Activated T-helper 9 cell treated with anti-CD3 and anti-CD28 coated beads, Interleukin-2, amount 50 U/mL, for 16 hours (primary cell): ENCODE measurements at regions not wholly inside any gene's neighbourhood (a gene's known extent, or its start where the extent isn't known, plus 50 kb on each side); places are given as distances from the start of the nearest gene placed in this dataset.

Experiments
- DNase-seq: peaks from one replicate; pipeline ENCODE4 v3.0.0-alpha.2; 2020; ENCODE audit warnings: low read depth

DNA sequence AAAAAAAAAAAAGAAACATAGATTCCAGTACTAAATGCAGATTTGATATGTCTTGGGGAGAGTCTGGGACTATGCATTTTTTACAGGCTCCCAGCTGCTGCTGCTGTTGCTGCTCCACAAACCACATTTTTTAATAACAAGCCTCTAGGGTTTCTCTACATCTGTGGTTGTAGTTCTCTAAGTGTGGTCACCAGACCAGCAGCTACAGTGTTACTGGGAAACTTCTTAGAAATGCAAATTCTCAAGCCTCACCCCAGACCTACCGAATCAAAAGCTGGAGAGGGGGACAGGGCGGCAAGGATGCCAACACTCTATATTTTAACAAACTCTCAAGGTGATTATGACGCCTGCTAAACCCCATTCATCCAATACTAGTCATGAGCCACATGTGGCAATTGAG is 293.4 kb upstream of the PTGER4 start:
- no peak for DNase-seq

DNA sequence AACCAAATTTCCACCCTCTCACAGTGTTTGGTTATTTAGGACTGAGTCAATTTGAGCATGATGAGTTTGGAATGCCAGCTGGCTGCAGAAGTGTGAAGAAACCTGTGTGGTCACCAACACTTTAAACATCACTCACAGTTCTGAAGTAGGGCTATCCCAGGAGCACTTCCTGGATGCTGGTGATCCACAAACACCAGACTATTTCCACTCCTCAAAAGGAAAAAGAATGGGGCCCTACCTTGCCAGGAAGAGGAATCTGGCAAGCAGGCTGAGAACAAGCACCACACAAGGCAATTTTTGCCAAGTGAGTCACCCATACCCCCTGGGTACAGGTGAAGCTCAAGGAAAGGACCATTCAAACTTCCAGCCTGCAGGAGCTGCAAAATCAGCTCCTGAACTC is 294.2 kb upstream of the PTGER4 start:
- DNase-seq: no peak

DNA sequence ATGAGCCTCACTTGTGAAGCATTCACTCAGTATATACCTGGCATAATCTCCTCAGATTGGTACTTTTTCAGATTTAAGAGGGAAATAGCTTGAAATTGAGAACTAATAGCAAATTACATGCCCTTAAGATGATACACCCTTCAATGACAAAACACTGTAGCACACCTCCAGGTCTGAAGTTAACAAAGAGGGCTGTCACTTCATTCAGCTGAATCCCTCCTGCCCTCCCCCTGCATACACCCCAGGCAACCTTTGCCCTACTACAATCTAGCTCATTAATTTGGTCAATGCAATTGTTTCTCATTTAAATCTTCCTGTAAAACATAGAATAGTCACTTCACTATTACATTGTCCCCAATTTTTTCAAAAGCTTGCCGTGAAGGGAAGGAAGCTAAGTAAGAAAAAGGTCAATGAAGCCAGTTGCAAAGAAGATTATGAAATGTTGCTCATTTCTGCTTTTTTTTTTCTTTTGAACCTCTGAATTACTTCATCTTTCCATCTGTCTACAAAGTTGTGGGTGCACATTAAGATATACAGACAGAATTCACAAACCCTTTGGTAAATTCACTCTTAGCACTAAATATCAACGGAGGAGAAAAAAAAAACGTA is 294.8 kb upstream of the PTGER4 start:
- DNase-seq: no peak

DNA sequence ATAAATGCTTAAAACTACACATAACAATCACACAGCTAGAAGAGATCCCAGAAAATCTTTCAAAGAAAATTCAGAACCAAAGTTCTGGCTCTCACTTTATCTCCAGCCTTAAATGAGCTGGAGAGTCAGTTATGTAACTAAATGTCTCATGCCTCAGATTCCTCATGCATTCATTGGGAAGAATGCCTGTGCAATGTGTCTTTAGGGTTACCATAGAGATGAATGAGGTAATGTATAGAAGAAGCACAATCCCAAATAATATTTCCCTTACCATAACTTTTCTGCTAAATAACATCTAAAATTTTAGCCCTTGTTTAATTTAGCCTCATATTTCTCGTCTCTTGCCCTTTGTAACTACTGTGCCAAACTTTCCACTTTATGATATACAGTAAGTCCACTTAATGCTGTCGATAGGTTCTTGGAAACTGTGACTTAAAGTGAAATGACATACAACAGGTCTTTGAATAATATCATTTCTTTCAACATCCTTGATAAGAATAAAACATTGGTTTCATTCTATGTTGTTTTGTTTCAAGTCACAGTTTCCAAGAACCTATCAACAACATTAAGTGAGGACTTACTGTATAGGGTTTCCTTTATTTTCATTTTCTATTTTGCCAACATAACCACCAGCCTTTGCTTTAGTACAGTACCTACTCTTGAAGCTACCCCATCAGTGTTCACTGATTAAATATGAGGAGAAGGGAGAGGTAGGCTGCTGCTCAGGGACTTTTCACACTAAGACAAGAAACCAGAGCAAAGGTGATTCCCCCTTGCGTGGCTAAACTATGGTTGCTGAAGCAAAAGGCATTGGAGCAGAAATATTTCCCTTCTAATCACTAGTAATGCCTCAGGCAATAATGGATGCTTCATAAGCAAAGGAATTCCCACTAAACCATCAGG is 295.7 kb upstream of the PTGER4 start:
- DNase-seq: no peak

DNA sequence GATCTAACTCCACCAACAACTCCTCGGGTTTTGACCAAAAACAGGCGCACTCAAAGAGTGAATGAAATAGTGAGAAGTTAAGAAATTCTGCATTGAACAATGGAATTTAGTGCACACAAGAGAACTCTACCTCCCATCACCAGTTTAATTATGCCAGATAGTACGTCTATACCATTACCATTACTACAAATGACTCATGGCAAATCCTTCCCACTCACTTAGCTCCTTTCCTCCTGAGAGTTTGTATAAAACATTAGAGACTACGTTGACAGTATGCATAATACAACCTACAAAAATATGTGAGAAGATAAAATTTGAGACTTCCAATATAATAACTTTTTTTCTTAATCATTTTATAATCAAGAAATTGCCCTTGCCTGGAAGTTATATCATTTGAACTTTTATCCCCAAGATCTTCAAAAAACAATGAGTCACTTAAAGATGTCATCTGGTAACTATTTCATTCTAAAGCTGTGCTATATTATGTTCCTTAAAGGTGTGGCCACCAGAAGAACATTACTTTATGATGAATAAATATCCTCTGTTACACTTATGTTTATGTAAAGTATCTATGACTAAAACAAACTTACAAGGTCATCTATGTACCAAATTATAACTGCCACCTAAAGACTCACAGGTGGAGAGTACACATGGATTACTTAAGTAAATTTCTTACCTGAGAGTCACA is 297.9 kb upstream of the PTGER4 start:
- DNase-seq: no peak

DNA sequence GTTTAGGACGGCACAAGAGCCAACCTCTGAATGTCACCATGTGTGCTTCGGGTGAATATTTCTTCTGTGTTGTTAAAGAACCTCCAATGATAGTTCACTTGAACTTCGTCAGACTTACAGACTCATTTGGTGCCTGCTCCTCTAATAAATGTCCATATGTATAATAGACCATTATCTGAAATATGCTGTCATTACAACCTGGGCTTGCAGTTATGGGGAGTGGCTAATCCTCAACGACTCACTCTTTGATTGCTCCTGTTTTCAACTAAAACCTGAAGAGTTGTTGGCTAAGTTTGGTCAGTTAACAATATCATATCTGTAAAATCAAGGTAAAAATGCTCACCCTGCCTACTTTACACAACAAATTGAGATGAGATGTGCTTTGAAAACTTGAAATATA is 298.7 kb upstream of the PTGER4 start:
- DNase-seq: no peak

DNA sequence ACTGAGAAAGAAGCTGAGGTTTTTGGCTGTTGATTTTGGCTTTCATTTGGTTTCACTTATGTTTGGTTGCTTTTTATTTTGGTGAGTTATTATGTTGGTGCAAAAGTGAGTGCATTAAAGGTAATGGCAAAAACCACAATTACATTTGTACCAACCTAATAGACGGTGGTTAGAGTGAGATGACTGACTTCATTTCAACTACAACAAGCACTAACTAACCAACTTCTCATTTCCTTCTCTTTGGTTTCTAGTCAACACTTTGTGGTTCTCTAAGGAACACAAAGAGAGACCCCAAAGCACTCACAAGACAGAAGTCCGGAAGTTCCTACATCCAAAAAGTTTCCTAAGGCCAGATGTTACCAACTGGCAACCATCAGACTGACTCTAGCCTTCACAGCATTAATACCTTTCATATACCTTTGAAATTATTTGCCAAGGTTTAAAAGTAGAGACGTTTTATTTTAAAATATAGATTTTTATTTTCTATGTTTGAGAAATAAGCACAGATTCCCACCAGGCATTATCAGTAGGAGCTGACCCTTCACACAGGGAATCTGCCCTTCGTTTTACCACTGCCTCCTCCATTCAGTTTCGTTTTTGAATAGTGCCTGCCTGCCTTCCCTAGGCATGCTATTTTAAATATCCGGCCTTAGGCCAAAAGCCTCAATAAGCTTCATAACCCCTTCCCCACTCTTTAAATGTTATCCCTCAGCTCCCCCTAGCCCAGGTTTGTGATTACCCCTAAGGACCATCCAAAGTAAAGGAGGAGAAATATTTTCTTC is 301.1 kb upstream of the PTGER4 start:
- DNase-seq: no peak

DNA sequence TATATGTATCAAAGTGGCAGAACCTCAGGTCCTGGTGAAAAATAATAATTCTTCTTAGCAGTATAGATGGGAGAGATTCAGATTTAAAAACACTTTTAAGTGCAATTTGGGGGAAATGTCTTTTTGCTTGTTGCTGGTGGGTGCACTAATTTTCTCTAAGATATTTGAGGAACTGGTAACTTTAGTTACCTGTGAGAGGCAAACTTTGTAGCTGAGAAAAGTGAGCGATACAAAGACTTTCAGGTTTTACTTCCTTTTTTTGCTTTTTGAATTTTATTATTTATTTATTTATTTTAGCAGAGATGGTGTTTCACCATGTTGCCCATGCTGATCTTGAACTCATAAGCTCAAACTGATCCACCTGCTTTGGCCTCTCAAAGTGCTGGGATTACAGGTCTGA is 303.1 kb upstream of the PTGER4 start:
- DNase-seq: no peak

DNA sequence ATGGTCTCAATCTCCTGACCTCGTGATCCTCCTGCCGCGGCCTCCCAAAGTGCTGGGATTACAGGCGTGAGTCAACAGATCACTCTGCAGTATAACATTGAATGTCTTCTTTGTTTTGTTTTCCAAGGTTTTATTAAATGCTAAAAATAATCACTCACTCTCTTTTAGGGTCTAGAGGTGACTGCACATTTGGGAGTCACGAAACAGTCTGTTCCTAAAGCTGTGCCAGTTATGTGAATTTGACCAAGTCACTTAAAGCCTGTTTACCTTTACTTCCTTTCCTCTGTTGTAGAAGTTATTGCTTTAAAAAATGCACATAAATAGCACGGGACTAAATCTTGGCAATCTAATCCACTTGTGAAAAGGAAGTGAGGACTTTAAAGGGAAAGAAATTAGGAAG is 304.9 kb upstream of the PTGER4 start:
- DNase-seq: no peak

DNA sequence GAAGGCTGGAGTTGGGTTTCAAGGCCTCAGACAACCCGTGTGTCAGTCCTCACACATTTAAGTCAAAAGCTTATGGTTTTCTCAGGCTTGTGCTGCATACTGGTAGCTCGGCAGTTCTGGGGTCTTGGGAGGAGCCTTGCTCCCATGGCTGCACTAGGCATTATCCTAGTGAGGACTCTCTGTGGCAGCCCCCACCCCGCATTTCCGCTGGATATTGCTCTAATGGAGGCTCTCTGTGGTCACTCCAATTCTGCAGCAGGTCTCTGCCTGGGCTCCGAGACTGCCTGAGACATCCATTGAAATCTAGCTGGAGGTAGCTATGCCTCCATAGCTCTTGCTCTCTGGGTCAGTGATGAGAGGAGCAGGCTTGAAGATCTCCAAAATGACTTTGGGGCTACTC is 311.5 kb upstream of the PTGER4 start:
- no peak for DNase-seq

DNA sequence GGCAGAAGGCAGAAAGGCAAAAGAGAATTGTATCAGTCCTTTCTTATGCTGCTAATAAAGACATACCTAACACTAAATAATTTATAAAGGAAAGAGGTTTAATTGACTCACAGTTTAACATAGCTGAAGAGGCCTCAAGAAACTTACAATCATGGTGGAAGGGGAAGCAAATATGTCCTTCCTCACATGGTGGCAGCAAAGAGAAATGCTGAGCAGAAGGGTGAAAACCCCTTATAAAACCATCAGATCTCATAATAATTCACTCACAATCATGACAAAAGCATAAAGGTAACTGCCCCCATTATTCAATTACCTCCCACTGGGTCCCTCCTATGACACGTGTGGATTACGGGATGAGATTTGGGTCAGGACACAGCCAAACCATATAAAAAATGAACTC is 312.5 kb upstream of the PTGER4 start:
- DNase-seq: no peak

DNA sequence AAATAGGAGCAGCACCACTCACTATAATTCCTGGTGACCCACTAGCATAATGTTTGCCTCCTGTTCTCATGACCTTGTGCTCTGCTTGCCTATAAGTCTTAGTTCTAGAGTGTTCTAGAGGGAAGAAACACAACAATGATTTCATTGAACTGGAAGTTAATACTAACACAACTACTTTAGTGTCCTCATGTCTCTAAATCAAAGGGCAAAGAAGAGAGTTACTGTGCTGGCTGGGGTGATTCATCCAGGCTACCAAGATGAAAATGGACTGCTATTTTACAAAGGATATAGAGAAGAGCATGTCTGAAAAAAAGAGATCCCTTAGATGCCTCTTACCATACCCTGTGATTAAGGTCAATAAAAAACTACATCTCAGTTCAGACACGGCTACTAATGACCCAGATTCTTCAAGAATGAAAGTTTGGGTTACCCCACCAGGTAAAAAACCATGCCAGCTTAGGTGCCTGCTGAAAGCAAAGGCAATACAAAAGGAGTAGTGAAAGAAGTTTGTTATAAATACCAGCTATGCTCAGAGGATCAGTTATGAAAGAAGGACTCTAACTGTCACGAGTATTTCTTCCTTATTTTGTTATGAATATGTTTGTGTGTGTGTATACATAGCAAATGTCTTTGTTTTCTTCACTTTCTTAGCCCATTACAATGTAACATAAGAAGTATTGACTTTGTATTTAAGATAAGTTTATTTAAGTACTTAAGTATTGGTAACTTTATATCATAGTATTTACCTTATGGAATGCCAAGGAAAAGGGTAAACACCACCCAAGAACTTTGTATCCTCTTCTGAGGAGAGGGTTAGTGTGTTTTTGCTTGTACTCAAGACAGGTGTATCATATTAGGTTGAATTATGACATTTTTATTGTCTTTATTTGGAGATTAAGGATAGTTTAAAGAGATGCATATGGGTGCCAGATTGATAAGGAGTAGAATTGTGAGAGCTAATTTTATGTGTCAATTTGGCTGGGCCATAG is 314.1 kb upstream of the PTGER4 start:
- DNase-seq: no peak

DNA sequence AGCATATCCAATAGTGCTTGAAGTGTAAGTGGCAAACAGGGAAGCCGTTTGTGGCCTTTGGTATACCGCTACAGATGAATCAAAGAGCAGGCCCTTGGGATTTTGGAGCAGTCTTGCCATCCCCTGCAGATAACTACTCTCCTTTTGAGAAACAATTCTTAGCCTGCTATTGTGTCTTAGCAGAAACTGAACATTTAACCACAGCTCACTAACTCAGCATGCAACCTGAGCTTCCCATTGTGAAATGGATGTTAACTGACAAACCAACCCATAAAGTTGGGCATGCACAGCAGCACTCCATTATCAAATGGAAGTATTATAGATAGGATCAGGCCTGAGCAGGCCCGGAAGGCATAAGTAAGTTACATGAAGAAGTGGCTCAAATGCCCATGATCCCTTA is 315.3 kb upstream of the PTGER4 start:
- DNase-seq: no peak

DNA sequence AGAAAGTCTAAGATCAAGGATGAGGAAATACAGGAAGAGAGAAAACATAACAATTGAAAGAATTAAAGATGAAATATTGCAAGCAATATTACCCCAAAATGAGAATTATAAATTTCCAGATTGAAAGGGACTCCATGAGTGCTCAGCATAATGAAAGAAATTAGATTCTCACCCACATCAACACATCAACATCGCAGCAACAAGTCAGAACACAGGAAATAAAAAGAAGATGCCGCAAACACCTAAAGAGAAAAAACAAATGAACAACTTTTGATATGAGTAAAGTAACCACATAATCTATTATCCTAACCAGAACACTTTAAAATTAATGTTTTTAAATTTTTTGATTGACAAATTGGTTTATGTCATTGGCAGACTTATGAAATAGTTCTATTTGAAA is 318.3 kb upstream of the PTGER4 start:
- no peak for DNase-seq

DNA sequence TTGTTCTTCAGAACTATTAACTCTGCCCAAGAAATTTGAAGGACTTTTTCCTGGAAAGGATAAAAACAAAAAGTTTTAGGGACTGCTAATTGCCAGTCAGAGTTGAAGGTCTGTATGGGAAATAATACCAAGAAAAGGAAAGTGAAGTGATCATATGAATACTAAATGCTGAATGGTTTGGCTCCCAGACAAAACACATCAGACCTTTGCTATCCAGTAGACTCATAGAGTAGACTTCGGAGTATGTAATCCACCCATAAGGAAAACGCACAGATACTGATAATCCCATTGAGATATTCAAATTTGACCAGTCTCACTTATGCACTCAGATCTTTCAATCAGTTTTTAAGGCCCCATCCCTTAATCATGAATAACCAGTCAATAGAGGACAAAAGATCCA is 319.0 kb upstream of the PTGER4 start:
- no peak for DNase-seq

DNA sequence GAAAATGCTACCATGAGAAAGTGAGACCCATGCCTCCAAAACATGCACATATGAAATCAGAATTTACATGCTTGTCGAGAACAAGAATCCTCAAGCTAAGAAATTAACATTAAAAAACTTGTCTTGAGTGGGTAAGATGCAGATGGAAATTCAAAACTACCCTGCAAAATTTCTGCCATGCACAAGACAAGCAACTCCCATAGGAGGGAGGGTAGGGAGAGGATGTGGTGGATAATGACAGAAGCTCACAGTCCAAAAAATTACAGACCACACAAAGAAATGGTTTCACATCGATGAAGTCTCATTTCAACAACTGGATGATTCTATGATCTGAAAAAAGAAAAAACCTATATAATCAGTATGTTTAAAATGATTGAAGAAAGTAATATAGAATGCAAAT is 319.9 kb upstream of the PTGER4 start:
- DNase-seq: no peak

DNA sequence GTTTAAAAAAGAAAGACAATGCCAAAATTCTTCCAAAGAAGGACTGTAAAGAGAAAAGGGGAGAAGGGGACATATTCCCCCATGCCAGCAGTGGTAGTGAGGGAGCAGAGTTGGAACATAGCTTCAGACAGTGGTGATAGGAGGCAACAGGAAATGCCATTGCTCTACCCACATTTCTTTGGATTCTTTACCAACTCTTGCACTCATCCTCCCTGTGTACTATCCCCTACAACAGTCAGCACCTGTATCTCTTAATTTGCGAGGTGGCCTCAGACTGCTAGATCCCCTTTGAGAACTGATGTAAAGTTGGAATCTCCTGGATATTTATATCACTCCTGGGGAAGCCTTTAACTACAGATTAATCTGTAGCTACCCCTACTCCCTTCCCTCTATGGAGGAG is 320.6 kb upstream of the PTGER4 start:
- DNase-seq: no peak

DNA sequence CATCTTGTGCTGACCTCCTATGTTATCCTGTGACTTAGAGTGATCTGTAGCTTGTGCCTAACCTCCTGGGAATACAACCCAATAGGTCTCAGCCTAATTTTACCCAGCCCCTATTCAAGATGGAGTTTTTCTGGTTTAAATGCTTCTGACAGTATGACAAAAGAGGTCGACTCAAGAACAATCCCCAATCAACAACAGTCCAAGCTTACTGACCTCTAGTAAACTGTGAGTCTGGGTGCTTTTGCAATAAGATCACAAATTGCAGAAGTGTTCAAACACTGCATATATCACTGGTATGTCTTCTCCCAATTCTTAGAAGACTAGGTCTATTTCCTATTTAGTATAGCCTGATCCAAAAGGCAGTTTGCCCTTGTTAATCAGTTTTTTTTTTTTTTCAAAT is 323.5 kb upstream of the PTGER4 start:
- no peak for DNase-seq

DNA sequence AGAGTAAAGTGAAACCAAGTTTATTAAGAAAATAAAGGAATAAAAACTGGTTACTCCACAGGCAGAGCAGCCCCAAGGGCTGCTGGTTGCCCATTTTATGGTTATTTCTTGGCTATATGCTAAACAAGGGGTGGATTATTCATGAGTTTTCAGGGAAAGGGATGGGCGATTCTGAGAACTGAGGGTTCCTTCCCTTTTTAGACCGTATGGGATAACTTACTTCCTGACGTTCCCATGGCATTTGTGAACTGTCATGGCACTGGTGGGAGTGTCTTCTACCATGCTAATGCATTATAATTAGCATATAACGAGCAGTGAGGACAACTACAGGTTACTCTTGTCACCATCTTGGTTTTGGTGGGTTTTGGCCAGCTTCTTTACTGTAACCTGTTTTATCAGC is 323.9 kb upstream of the PTGER4 start:
- no peak for DNase-seq

DNA sequence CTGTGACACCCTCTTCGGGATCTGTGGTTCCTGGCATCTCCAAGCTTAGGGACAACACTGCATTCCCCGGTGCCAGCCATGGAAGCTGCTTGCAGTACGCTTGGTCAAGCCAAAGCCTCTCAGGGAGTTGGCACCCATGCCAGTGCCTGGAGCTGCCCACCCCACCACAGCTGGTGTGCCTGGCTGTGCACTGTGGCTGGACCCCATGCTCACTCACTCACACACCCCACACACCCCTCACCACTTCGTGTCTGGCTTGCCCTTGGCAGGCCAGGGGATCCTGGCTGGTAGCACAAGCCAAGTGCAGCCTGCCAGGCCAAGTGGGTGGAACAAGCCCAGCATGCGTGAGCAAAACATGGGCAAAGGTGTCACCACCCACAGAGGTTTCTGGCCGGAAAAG is 324.5 kb upstream of the PTGER4 start:
- DNase-seq: no peak

DNA sequence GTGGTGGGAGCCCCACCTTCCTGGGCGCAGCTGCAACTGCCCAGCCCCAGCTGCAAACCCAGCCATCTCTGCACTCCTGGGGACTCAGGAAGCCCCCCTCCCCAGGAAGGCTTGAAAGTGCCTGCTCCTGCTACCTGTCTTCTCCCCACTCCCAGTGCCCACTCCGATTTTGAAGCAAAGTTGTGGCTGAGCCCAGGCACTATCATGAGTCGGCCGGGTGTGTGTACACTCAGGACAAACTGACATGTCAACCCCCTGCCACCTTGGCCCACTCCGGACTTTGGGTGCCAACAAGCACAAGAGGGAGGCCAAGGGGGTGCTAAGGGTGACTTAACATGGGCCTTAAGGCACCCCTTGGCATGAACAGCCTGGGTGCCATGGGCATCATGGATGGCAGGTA is 325.5 kb upstream of the PTGER4 start:
- no peak for DNase-seq
